Vagina (tissue), 2 donors: ENCODE measurements at regions not wholly inside any gene's neighbourhood (a gene's known extent, or its start where the extent isn't known, plus 50 kb on each side); places are given as distances from the start of the nearest gene placed in this dataset.

ENCODE experiments used
- CTCF ChIP-seq, 3 experiments: fragments of 450-650 bp in 2 of 3; fragments of 200-600 bp in 1 of 3; sonication (generic) in 1 of 3; IDR thresholded peaks; one replicate each; pipeline ENCODE4 v1.5.1; 2017 to 2019; ENCODE audit warnings: antibody characterized with exemption in 3 of 3, mild to moderate bottlenecking in 2 of 3, moderate library complexity in 2 of 3
- POLR2A ChIP-seq, 2 donors: fragments of 450-650 bp; IDR thresholded peaks; one replicate each; pipeline ENCODE4 v1.6.1; 2017; ENCODE audit warnings: antibody characterized with exemption in 2 of 2, mild to moderate bottlenecking in 2 of 2, moderate library complexity in 2 of 2
- POLR2AphosphoS5 ChIP-seq, 2 donors: sonication (generic); formaldehyde crosslinking; IDR thresholded peaks; one replicate each; pipeline ENCODE4 v1.9.0; 2017; ENCODE audit warnings: antibody characterized with exemption in 2 of 2, mild to moderate bottlenecking in 2 of 2, low read depth in 1 of 2; ENCODE audit not compliant: insufficient read depth in 1 of 2

- no peak for TF ChIP-seq POLR2A (IDR thresholded peaks at IDR 0.05)
- no peak for TF ChIP-seq CTCF (IDR thresholded peaks at IDR 0.05)
- TF ChIP-seq POLR2AphosphoS5 (IDR thresholded peaks at IDR 0.05; ENCODE audit: insufficient read depth in 1 of 2, low read depth in 1 of 2) = no peak
Observed at GRCh38 chr12:124386059-124386458, 91.2 kb downstream of the RFLNA start.
